ENCODE measurements at regions not wholly inside any gene's neighbourhood (a gene's known extent, or its start where the extent isn't known, plus 50 kb on each side); places are given as distances from the start of the nearest gene placed in this dataset.
"Not testable (repeated sequence)": the region's sequence is repeated elsewhere in the genome, so short reads cannot be mapped to it uniquely, and the experiment has no call there.

GRCh38 chr1:78301141-78301540, 189.6 kb upstream of the PTGFR start:
- no peak for DNase-seq

DNA sequence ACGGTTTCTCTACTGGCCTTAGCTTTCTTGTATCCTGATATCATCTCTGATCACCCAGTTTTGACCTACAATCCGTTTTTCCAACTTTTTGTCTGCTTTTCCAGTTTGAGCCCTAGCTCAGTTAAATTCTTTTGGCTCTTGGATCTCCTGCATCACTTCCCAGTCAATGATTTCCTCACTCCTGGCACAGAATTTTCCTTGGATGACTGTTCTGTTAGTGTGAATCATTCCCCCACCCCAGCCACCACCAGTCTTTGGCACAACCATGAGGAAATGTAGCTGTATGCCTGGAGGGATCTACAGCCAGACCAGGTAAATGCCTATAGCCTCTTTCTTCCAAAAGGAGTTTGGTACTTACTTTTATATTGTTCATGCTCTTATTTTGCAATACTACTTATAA, 187.2 kb upstream of the PTGFR start:
- DNase-seq: no peak

GRCh38 chr1:78304341-78304740, 186.4 kb upstream of the PTGFR start:
- no peak for DNase-seq

DNA sequence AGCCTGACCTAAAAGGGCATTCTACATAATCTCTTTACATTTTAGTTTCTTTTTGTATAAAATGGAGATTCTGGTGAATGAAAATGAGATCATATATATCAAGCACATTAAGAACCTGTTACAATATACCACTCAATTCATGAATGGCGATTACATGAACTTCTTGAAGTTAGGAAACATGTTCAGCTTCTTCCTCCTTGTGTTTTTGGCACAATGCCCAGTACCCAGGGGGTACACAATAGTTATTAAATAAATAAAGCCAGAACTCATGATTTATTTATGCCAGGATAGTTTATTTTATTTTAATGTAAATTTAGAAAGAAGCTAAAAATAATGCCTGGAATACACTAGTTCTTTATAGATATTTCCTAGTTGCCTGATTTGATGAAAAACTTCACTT, 186.0 kb upstream of the PTGFR start:
- no peak for DNase-seq

DNA sequence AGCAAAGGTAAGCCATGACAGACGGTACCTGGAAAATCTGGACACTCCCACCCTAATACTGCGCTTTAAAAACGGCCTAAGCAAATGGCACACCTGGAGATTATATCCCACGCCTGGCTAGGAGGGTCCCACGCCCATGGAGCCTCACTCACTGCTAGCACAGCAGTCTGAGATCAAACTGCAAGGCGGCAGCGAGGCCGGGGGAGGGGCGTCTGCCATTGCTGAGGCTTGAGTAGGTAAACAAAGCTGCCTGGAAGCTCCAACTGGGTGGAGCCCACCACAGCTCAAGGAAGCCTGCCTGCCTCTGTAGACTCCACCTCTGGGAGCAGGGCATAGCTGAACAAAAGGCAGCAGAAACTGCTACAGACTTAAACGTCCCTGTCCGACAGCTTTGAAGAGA, 180.5 kb upstream of the PTGFR start:
- DNase-seq: not testable (repeated sequence)

- DNase-seq: no peak
Measured at GRCh38 chr1:78318011-78318410, 172.8 kb upstream of the PTGFR start.

GRCh38 chr1:78319603-78320002, 171.2 kb upstream of the PTGFR start:
- no peak for DNase-seq

- no peak for DNase-seq
Measured at GRCh38 chr1:78322928-78323680, 167.7 kb upstream of the PTGFR start.

GRCh38 chr1:78325293-78325692, 165.5 kb upstream of the PTGFR start:
- DNase-seq: no peak

- no peak for DNase-seq
Measured at GRCh38 chr1:78329475-78329874, 161.3 kb upstream of the PTGFR start.

DNA sequence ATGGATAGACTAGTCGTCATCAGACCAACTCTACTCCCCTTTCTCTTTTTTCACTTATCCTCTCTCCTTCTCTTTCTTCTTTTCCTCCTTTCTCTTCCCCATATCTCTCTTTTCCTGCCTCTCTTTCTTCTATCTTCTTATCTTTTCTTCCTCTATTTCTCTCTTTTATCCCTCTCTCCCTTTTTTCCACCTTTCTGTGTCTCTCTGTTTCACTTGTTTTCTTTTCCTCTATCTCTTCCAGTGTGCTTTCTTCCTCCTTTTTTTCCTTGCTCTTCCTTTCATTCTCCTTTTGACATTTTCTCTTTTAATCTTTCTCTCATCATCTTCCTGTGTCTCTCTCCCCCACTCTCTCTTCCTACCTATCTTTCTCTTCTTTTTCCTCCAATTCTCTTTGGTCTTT, 159.0 kb upstream of the PTGFR start:
- DNase-seq: no peak

DNA sequence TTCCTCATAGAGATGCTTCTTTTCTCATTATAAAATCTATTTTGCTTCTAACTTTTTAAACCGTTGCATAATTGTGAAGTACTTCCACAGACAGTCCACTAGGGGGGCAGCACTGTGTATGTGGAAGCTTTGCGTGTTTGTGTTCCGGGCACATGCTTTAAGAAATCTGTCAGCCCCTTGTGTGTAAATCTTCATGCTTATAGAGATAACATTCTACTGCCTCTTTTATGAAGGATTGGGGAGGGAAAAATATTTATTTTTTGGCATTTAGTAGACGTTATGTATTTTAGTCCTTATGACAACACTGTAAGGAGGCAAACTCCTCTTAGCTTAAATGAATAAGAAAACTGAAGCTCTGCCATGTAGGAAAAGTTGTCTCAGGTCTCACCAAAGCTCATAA, 157.3 kb upstream of the PTGFR start:
- no peak for DNase-seq

GRCh38 chr1:78334114-78334513, 156.7 kb upstream of the PTGFR start:
- DNase-seq: no peak

DNA sequence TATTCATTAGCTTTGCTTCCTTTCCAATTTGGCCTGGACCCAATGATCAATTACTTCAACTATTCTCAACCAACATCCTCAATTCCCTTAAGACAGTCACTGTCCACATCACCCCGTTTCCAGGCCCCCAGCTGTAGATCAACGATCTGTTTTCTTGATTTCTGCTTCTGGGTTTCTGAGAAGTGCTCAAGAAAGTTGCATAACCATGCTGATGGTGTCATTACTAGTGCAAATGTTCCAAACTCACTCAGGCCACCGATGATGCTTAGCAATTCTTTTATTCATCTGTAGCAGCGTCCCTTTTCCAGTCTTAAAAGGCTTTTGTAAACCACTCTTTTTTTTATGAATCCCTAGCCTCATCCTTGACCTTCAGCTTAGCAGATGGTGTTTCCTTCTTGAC, 155.8 kb upstream of the PTGFR start:
- DNase-seq: no peak

DNA sequence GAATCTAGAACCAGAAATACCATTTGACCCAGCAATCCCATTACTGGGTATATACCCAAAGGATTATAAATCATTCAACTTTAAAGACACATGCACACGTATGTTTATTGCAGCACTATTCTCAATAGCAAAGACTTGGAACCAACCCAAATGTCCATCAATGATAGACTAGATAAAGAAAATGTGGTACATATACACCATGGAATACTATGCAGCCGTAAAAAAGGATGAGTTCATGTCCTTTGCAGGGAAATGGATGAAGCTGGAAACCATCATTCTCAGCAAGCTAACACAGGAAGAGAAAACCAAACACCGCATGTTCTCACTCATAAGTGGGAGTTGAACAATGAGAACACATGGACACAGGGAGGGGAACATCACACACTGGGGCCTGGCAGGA, 154.0 kb upstream of the PTGFR start:
- not testable (repeated sequence) for DNase-seq

GRCh38 chr1:78339490-78339889, 151.3 kb upstream of the PTGFR start:
- DNase-seq: no peak

GRCh38 chr1:78340006-78340405, 150.8 kb upstream of the PTGFR start:
- no peak for DNase-seq

- DNase-seq: no peak
Measured at GRCh38 chr1:78348496-78349284, 142.1 kb upstream of the PTGFR start.

GRCh38 chr1:78351551-78352216, 139.1 kb upstream of the PTGFR start:
- no peak for DNase-seq

DNA sequence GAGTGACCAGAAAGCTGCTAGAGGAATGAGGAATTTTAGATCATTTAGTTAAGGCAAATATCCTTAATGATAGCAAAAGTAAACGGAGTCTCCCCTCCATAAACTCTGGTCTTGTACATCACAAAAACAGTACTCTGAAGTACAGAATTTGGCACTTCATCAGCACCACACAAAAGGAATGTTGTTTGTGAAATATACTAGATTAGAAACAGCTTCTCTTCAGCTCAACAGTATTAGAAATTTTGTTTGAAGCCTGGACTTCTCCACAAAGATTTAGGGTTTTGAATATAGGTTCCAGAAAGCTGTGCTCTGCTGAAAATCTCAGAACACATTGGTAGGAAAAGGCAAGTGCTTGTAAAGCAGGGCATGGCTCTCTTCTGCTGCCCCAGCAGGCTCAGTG, 135.1 kb upstream of the PTGFR start:
- no peak for DNase-seq

- no peak for DNase-seq
Measured at GRCh38 chr1:78358165-78358564, 132.6 kb upstream of the PTGFR start.

DNA sequence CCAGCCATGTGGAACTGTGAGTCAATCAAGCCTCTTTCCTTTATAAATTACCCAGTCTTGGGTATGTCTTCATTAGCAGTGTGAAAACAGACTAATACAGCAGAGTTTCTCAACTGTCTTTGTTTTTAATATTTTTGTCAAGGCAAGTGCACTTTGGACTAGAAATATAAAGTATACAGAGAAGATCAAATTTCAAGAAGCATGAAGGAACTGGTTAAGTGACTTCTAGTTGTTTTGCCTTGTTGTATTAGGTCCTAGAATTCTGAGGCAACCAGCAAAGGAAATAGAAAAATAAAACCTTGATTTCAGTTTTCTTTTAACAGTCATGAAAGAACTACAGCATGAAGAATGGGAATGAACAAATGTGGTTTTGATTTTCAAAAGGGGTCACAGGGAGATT, 131.1 kb upstream of the PTGFR start:
- DNase-seq: no peak

DNA sequence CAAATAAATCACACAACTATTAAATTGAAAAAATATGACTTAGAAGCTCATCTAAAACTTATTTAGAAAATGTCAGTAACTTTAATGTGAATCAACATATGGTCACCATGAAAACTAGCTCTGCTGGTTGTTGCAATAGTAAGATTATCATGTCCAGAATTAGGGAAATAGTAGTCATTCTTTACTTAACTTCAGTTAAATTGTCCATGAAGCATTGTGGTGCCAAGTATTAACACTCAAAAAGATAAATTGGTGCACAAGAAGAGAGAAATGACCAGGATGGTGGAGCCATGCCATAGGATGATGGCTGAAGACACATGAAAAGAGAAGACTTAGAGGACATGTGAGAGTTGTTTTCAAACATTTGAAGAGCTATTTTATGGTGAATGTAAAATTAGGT, 130.2 kb upstream of the PTGFR start:
- no peak for DNase-seq

- no peak for DNase-seq
Measured at GRCh38 chr1:78367700-78368099, 123.1 kb upstream of the PTGFR start.
